HepG2 (cell line): ENCODE measurements at regions not wholly inside any gene's neighbourhood (a gene's known extent, or its start where the extent isn't known, plus 50 kb on each side); places are given as distances from the start of the nearest gene placed in this dataset.

ENCODE experiments used
- ARID2 ChIP-seq: sonication (generic); formaldehyde crosslinking; IDR thresholded peaks from 2 replicates; pipeline ENCODE4 v1.8.1; 2022; ENCODE audit warnings: mild to moderate bottlenecking, missing genetic modification reagents, borderline replicate concordance
- BHLHE40 ChIP-seq: IDR thresholded peaks from 2 replicates; pipeline ENCODE4 v1.6.1; 2011; ENCODE audit warnings: low read length, improper control_type of control experiment
- CREM ChIP-seq, 2 experiments: sonication (generic) in 1 of 2; formaldehyde crosslinking in 1 of 2; IDR thresholded peaks; 2 replicates each; pipeline versions ENCODE4 v1.4.0 to v1.6.1; 2016 to 2020; ENCODE audit warnings: antibody characterized with exemption in 1 of 2, mild to moderate bottlenecking in 1 of 2, missing genetic modification reagents in 1 of 2
- FOXP1 ChIP-seq, 2 experiments: fragments of 450-650 bp in 1 of 2; IDR thresholded peaks; 2 replicates each; pipeline ENCODE4 v1.6.1; 2017 to 2018; ENCODE audit warnings: antibody characterized with exemption in 1 of 2
- GLI4 ChIP-seq: sonication (generic); formaldehyde crosslinking; IDR thresholded peaks from 2 replicates; pipeline ENCODE4 v1.5.1; 2020; ENCODE audit warnings: missing genetic modification reagents, mild to moderate bottlenecking, moderate library complexity, borderline replicate concordance
- JUND ChIP-seq: sonication (generic); formaldehyde crosslinking; IDR thresholded peaks from 2 replicates; pipeline ENCODE4 v1.8.0; 2022; ENCODE audit warnings: mild to moderate bottlenecking, missing genetic modification reagents
- PRDM10 ChIP-seq: sonication (generic); formaldehyde crosslinking; IDR thresholded peaks from 2 replicates; pipeline ENCODE4 v1.4.0; 2020; ENCODE audit warnings: low read depth, missing genetic modification reagents
- ZEB1 ChIP-seq: IDR thresholded peaks from 2 replicates; pipeline ENCODE4 v1.6.1; 2012; ENCODE audit warnings: mild to moderate bottlenecking, low read depth, inconsistent platforms; ENCODE audit not compliant: insufficient replicate concordance
- ZNF263 ChIP-seq: sonication (generic); formaldehyde crosslinking; IDR thresholded peaks from 2 replicates; pipeline ENCODE4 v1.4.0; 2020; ENCODE audit warnings: missing genetic modification reagents
- ZNF790 ChIP-seq: sonication (generic); formaldehyde crosslinking; IDR thresholded peaks from 2 replicates; pipeline ENCODE4 v1.8.0; 2022; ENCODE audit warnings: missing genetic modification reagents, mild to moderate bottlenecking, borderline replicate concordance
- TF ChIP-seq, protein P1 (sequence below): IDR thresholded peaks from 2 replicates; pipeline ENCODE4 v1.6.1; 2016
- TF ChIP-seq, protein P2 (sequence below): sonication (generic); formaldehyde crosslinking; IDR thresholded peaks from 2 replicates; pipeline ENCODE4 v1.5.1; 2020; ENCODE audit warnings: mild to moderate bottlenecking, missing genetic modification reagents, borderline replicate concordance

DNA sequence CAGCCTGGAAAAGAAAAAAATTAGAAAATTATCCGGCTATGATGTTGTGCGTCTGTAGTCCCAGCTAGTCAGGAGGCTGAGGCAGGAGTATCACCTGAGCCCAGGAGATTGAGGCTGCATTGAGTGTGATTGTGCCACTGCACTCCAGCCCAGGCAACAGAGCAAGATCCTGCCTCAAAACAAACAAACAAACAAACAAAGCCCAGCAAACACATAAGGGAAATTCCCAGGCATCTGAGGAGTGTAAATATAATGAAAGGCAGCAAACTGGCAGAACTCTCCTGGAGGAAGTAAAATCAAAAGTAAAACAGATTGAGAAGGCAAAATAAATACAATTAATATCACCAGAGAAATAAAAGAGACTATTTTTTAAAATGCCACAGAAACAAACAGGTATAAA is 84.5 kb upstream of the ITGB1 start:
- TF ChIP-seq JUND (CRISPR knock-in tag), result no peak
- no peak for TF ChIP-seq ZEB1
- no peak for TF ChIP-seq ZNF790 (CRISPR knock-in tag)
- no peak for TF ChIP-seq ZNF263 (CRISPR knock-in tag)
- TF ChIP-seq, protein P1, sequence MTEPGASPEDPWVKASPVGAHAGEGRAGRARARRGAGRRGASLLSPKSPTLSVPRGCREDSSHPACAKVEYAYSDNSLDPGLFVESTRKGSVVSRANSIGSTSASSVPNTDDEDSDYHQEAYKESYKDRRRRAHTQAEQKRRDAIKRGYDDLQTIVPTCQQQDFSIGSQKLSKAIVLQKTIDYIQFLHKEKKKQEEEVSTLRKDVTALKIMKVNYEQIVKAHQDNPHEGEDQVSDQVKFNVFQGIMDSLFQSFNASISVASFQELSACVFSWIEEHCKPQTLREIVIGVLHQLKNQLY (CRISPR knock-in tag), result no peak
- TF ChIP-seq FOXP1 (IDR thresholded peaks at IDR 0.05), result no peak
- no peak for TF ChIP-seq FOXP1 (CRISPR knock-in tag; IDR thresholded peaks at IDR 0.05)
- no peak for TF ChIP-seq GLI4 (CRISPR knock-in tag)
- no peak for TF ChIP-seq BHLHE40
- TF ChIP-seq PRDM10 (CRISPR knock-in tag), result no peak
- TF ChIP-seq, protein P2, sequence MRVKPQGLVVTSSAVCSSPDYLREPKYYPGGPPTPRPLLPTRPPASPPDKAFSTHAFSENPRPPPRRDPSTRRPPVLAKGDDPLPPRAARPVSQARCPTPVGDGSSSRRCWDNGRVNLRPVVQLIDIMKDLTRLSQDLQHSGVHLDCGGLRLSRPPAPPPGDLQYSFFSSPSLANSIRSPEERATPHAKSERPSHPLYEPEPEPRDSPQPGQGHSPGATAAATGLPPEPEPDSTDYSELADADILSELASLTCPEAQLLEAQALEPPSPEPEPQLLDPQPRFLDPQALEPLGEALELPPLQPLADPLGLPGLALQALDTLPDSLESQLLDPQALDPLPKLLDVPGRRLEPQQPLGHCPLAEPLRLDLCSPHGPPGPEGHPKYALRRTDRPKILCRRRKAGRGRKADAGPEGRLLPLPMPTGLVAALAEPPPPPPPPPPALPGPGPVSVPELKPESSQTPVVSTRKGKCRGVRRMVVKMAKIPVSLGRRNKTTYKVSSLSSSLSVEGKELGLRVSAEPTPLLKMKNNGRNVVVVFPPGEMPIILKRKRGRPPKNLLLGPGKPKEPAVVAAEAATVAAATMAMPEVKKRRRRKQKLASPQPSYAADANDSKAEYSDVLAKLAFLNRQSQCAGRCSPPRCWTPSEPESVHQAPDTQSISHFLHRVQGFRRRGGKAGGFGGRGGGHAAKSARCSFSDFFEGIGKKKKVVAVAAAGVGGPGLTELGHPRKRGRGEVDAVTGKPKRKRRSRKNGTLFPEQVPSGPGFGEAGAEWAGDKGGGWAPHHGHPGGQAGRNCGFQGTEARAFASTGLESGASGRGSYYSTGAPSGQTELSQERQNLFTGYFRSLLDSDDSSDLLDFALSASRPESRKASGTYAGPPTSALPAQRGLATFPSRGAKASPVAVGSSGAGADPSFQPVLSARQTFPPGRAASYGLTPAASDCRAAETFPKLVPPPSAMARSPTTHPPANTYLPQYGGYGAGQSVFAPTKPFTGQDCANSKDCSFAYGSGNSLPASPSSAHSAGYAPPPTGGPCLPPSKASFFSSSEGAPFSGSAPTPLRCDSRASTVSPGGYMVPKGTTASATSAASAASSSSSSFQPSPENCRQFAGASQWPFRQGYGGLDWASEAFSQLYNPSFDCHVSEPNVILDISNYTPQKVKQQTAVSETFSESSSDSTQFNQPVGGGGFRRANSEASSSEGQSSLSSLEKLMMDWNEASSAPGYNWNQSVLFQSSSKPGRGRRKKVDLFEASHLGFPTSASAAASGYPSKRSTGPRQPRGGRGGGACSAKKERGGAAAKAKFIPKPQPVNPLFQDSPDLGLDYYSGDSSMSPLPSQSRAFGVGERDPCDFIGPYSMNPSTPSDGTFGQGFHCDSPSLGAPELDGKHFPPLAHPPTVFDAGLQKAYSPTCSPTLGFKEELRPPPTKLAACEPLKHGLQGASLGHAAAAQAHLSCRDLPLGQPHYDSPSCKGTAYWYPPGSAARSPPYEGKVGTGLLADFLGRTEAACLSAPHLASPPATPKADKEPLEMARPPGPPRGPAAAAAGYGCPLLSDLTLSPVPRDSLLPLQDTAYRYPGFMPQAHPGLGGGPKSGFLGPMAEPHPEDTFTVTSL, result no peak
- no peak for TF ChIP-seq ARID2
- no peak for TF ChIP-seq CREM (IDR thresholded peaks at IDR 0.05)
- TF ChIP-seq CREM (CRISPR knock-in tag; IDR thresholded peaks at IDR 0.05), result no peak
